ENCODE measurements at regions not wholly inside any gene's neighbourhood (a gene's known extent, or its start where the extent isn't known, plus 50 kb on each side); places are given as distances from the start of the nearest gene placed in this dataset.

DNA sequence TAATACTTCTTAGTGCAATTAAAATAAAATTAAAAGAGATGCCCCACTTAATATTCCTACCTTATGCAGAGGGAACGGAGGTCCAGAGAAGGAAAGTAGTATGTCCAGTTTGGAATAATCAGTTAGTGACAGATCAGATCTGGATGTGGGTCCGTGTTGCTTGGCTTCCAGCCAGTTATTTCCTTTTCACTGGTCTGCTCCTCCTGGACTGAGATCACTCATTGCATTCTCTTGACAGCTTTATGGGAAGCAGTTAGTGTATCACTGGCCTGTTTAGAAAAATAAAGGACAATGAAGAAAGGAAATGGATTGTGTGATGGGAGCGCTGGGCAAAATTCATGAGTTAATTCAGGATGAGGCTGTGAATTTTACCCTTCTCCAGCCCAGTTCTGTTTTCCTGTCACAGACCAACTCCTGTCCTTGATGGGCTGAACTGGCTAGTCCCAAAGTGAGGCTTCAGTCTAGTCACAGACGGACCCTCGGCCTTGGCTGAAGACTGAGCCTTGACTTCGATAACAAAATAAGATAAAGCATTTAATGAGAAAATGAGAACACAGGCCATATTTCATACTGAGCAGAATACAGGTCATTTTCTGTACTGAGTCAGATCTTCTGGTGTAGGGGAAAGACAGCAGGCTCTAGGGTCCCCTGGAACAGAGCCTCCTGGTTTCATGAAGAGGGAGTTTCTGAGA lies 85.2 kb upstream of the TRABD2B start:
- TF ChIP-seq CTCF (IDR thresholded peaks at IDR 0.05; ENCODE audit: unreplicated experiment): no peak
- H3K36me3 Mint-ChIP-seq: no peaks in the 10 kb centered on the region
- no peaks in the 10 kb centered on the region for H3K9me3 Mint-ChIP-seq
- H3K27ac Mint-ChIP-seq: peak overlapping the region; percentile 45
- no peak for DNase-seq (ENCODE audit: low spot score in 2 of 2, unreplicated experiment in 2 of 2)
- H3K27me3 Mint-ChIP-seq (ENCODE audit: low read depth): peaks cover 59% of the 10 kb centered on the region
- no peak overlapping the region for H3K4me3 Mint-ChIP-seq
- H3K4me1 Mint-ChIP-seq: peaks cover 63% of the 10 kb centered on the region

- Mint-ChIP-seq H3K27ac (no peak overlapping the region), H3K4me3 (no peak overlapping the region), H3K9me3 (no peaks in the 10 kb centered on the region), H3K27me3 (ENCODE audit: low read depth) (peaks cover 58% of the 10 kb centered on the region), H3K36me3 (no peaks in the 10 kb centered on the region), H3K4me1 (peaks cover 63% of the 10 kb centered on the region)
- TF ChIP-seq CTCF (IDR thresholded peaks at IDR 0.05; ENCODE audit: unreplicated experiment): no peak
- DNase-seq (ENCODE audit: low spot score in 2 of 2, unreplicated experiment in 2 of 2): no peak
Observed at GRCh38 chr1:48080331-48081255, 83.4 kb upstream of the TRABD2B start.

DNA sequence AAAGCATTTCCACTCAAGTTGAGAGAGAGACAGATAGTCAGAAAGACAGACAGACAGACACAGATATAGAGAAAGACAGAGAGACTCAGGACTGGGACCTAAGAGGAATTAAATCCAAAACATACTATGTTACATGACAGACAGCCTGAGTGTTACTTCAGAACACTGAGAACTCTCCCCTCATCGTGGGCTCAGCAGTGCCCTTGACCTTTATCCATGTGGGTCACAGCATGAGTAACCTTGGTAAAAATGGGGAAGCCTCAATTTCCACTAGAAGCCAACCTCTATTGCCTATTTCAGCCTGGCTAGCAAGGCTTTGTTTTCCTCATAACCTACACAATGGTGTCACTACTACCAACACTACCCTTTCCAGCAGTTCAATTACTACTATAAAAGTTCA lies 81.9 kb upstream of the TRABD2B start:
- Mint-ChIP-seq H3K36me3 (no peaks in the 10 kb centered on the region), H3K4me1 (peaks cover 53% of the 10 kb centered on the region), H3K9me3 (no peaks in the 10 kb centered on the region), H3K27ac (no peak overlapping the region), H3K4me3 (no peak overlapping the region), H3K27me3 (ENCODE audit: low read depth) (peaks cover 57% of the 10 kb centered on the region)
- no peak for DNase-seq (ENCODE audit: low spot score in 2 of 2, unreplicated experiment in 2 of 2)
- TF ChIP-seq CTCF (IDR thresholded peaks at IDR 0.05; ENCODE audit: unreplicated experiment): no peak

DNA sequence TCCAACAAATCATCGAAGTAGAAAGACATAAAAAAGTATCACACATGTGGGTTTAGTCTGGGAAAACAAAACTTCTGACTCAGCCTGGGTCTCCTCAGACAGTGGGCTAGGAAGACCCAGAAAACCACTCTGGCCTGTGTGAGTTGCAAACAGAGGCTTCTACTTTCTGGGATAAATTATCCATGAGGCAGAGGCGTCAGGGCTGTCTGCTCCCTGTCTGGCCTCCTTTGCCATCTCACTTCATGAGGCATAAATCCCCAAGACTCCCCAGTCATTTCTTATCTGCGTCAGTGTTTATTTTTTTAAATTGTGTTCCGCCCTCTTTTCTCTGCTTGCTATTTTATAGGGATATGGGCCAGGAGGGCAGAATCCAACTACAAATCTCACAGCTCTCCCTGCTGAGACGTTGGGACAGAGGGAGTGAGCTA lies 80.6 kb upstream of the TRABD2B start:
- H3K27me3 Mint-ChIP-seq (ENCODE audit: low read depth): peaks cover 64% of the 10 kb centered on the region
- peaks cover 54% of the 10 kb centered on the region for H3K4me1 Mint-ChIP-seq
- no peaks in the 10 kb centered on the region for H3K9me3 Mint-ChIP-seq

DNA sequence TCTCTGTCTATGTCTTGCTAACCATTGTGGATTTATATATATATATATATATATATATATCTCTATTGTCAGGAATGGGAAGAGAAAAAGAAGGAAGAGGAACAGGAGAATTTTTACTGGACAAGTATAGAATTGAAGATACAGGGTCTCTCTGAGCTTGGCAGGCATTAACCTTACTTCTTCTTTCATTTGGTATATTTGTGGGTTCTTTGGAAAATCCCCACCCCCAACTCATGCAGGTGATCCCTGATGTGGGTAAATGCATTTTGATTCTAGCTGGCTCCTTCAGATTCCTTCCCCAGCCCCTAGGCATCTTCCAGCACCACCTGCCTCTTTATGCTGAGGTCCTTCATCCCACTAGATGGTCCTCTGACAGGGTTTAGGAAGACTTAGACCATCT lies 78.8 kb upstream of the TRABD2B start:
- no peak overlapping the region for H3K4me3 Mint-ChIP-seq
- no peak for TF ChIP-seq CTCF (IDR thresholded peaks at IDR 0.05; ENCODE audit: unreplicated experiment)
- no peaks in the 10 kb centered on the region for H3K9me3 Mint-ChIP-seq
- H3K27me3 Mint-ChIP-seq (ENCODE audit: low read depth): peaks cover 70% of the 10 kb centered on the region
- H3K27ac Mint-ChIP-seq: no peak overlapping the region
- DNase-seq (ENCODE audit: low spot score in 2 of 2, unreplicated experiment in 2 of 2): no peak
- H3K36me3 Mint-ChIP-seq: no peaks in the 10 kb centered on the region
- peaks cover 44% of the 10 kb centered on the region for H3K4me1 Mint-ChIP-seq

More for the DNA sequence above, 80.6 kb upstream of the TRABD2B start:
- H3K4me3 Mint-ChIP-seq: no peak overlapping the region
- DNase-seq (ENCODE audit: low spot score in 2 of 2, unreplicated experiment in 2 of 2): no peak
- no peak for TF ChIP-seq CTCF (IDR thresholded peaks at IDR 0.05; ENCODE audit: unreplicated experiment)
- peak overlapping the region; percentile 35 for H3K27ac Mint-ChIP-seq
- H3K36me3 Mint-ChIP-seq: no peaks in the 10 kb centered on the region
